GM19351 (cell line): ENCODE measurements at regions not wholly inside any gene's neighbourhood (a gene's known extent, or its start where the extent isn't known, plus 50 kb on each side); places are given as distances from the start of the nearest gene placed in this dataset.
A peak's percentile ranks its signal among the peaks of the same experiment; 100 is the strongest.
"Not testable (repeated sequence)": the region's sequence is repeated elsewhere in the genome, so short reads cannot be mapped to it uniquely, and the experiment has no call there.

ENCODE experiments used
- ATAC-seq: cut with Tn5 transposase; IDR thresholded peaks from one replicate; pipeline ENCODE4 v1.9.1; 2021; ENCODE audit warnings: mild to moderate bottlenecking, moderate library complexity; ENCODE audit not compliant: unreplicated experiment

DNA sequence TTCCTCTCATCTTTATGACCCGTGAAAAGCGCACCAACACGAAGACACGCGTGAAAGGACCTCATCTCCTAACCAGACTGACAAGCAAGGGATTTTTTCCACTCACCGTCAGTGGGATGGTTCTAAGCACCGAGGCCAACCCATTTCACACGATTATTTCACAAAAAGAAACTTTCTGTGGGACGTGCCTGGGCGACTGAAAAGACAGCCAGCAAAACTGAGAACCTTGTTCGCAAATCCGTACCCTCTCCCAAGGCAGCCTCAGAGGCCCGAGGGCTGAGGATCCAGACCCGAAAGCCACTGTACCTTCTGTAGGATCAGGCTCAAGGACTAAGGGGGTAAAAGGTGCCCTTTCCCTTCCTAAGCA lies 84.9 kb upstream of the METTL9 start:
- not testable (repeated sequence) for ATAC-seq

DNA sequence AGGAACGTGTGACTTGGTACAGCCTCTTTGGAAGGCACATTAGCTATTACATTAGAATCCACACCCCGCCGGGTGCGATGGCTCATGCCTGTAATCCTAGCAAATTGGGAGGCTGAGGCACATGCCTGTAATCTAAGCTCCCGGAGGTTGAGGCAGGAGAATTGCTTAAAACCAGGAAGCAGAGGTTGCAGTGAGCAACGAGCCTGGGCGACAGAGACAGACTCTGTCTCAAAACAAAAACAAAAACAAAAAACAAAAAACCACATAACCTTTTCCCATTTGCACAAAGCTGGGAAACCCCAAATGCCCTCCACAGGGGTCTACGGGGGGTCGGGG lies 82.7 kb upstream of the METTL9 start:
- ATAC-seq = not testable (repeated sequence)

DNA sequence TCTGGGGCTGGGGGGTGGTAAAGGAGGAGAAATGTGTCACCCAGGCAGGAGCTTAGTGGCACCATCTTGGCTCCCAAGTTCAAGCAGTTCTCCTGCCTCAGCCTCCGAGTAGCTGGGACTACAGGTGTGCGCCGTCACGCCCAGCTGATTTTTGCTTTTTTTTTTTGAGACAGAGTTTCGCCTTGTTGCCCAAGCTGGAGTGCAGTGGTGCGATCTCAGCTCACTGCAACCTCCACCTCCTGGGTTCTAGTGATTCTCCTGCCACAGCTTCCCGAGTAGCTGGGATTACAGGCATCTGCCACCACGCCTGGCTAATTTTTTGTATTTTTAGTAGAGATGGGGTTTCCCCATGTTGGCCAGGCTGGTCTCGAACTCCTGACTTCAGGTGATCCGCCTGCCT lies 82.1 kb upstream of the METTL9 start:
- ATAC-seq = not testable (repeated sequence)

DNA sequence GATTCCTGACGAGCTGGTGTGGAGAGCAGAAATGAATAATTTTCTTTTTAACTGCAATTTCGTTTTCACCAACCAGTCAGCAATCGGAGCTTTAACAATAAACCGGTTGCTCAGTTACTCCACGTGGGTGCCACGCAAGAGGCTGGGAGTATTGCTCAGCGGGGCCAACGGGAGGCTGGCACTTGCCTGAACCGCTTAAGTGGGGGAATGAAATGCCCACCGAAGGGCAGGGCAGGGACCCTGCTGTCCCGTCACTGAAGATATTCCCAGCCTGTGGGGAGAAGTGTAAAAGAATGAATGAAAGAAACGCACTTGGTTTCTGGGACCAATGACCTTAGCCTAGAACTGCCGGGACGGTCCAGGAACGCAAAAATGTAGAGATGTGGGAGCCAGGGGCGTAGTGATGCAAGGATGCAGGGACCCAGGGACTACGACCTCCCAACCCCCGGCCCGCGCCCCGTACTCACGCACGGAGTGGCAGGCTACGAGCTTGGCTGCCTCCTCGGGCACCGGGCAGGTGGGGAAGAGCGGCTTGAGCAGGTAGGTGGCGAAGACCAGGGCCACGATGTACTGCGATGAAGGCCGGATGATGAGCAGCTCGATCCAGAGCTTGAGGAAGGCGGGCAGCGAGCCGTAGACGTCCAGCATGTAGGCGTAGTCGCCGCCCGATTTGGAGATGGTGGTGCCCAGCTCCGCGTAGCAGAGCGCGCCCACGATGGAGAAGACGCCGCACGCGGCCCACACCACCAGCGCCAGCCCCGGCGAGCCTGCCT lies 79.8 kb upstream of the METTL9 start:
- peak; percentile 17 for ATAC-seq

- ATAC-seq = peak; percentile 64
These were observed 79.0 kb upstream of the METTL9 start for GRCh38 chr16:21520134-21521047.

DNA sequence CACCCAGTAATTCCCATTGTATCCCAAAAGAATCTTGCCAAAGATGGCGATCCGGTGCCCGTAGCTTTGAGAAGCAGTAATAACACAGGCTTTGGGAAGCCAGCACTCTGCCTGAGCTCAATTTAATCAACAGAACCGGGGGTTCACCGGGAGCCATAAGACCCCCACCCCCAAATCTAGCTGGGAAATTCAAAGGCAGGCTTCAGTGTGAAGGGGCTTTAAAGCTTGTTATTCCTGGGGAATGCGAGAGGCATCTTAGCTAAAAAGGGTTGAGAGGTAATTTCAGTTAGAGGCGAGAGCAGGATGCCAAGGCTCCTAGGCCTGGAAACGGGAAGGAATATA lies 78.4 kb upstream of the METTL9 start:
- ATAC-seq = not testable (repeated sequence)

DNA sequence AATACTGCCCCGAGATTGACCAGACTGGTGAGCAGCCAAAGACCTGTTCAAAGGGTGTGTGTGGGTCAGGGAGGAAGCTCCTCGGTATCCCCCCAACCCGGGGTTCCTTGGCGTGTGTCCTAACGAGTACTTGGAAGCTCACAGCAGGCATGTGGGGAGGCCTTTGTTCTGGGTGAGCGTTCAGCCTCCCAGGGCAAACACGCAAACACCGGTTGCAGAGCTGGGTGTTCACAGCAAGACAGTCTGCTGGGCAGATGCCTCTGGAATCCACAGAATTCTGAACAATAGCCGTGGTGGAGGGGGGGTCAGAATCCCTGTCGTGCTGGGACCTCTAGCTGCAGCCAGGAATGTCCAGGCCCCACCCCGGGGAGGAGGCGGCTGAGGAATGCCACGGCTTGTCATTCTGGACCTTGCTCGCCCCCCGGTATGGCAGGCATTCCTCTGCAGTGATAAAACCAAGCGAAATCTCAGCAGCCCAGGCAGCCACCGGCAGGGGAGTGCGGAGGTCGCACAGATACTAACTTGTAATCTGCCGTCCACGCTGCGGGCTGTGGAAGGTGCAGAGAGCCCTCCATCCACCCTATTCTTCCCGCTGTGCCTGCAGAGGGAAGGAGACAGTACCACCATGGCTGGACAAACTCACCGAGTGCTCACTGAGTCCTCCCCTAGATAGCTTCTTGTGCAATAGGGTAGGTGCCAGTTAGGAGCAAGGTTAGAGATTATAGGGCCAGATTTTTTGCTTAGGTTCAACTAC lies 77.8 kb upstream of the METTL9 start:
- ATAC-seq = not testable (repeated sequence)

GRCh38 chr16:21522846-21523245 lies 76.5 kb upstream of the METTL9 start:
- ATAC-seq = not testable (repeated sequence)

DNA sequence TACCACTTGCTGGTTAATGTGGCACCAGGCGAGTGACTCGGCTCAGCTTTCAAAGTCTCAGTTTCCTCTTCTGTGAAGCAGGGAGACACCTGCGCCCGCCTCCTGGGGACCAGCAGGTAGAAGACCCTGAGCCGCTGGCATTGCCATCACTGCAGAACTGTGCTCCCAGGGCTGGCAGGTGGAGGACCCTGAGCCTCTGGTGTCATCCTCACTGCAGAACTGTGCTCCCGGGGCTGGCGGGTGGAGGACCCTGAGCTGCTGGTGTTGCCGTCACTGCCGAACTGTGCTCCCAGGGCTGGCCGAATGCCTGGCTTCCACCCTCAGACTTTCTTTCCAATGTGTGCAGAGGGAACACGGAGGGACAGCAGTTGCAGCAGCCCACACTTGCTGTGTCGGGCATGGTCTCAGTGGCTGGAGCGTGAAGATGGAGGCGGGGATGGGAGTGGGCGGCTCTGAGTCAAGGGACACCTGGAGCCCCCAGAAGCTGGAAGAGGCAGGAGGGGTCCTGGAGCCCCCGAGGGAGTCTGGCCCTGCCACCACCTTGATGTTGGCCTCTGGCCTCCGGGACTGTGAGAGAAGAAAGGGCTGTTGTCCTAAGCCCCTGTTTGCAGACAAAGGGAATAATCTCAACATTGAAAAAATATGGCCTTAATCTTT lies 75.8 kb upstream of the METTL9 start:
- ATAC-seq = no peak

DNA sequence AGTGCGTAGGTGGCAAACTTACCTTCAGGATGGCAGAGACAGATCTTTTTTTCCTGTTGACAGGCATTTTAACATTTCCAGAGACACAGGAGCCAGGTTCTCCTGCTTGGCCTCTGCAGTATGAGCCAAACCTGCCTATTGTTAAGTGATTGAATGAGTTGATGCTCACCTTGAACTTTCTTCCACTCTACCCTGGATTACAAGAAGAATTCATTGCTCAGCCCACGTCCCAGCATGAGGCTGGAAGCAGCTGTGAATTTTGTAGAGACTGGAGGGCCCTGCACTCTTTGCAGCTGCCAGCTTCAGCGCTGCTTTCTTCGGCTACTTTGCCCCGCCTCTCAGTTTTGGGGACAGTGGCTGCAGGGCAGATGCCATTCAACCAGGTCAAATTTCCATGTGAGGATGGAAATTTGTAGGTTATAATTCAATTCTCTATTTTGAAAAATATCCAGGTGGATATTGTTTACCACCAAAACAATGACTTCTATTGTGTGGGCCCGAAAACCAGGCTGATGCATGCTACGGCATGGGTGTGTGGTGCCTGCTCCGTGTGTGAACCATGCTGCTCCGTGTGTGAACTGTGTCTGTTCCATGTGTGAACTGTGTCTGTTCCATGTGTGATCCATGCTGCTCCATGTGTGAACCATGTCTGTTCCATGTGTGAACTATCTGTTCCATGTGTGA lies 75.2 kb upstream of the METTL9 start:
- ATAC-seq = no peak

DNA sequence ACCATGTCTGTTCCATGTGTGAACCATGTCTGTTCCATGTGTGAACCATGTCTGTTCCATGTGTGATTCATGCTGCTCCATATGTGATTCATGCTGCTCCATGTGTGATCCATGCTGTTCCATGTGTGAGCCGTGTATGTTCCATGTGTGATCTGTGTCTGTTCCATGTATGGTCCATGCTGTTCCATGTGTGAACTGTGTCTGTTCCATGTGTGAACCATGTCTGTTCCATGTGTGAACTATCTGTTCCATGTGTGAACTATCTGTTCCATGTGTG lies 74.7 kb upstream of the METTL9 start:
- ATAC-seq = not testable (repeated sequence)

- not testable (repeated sequence) for ATAC-seq
These were observed 74.1 kb upstream of the METTL9 start for GRCh38 chr16:21525029-21525895.

GRCh38 chr16:21525956-21526922 lies 73.1 kb upstream of the METTL9 start:
- not testable (repeated sequence) for ATAC-seq

GRCh38 chr16:21526923-21527807 lies 72.2 kb upstream of the METTL9 start:
- ATAC-seq = no peak

DNA sequence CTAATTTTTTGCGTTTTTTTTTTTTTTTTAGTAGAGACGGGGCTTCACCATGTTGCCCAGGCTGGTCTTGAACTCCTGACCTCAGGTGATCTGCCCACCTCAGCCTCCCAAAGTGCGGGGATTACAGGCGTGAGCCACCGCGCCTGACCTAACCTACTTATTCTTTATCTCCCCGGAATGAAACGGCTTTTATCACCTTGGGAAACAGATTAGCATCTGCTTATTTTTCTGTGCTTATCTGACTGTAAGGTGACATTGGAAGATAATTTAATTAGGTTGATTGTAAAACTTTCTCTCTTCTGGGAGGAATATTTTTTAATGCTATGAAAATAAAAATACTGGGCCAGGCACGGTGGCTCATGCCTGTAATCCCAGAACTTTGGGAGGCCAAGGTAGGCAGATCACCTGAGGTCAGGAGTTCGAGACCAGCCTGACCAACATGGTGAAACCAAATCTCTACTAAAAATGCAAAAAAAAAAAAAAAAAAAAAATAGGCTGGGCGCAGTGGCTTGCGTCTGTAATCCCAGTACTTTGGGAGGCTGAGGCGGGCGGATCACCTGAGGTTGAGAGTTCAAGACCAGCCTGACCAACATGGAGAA lies 70.2 kb upstream of the METTL9 start:
- ATAC-seq = not testable (repeated sequence)

DNA sequence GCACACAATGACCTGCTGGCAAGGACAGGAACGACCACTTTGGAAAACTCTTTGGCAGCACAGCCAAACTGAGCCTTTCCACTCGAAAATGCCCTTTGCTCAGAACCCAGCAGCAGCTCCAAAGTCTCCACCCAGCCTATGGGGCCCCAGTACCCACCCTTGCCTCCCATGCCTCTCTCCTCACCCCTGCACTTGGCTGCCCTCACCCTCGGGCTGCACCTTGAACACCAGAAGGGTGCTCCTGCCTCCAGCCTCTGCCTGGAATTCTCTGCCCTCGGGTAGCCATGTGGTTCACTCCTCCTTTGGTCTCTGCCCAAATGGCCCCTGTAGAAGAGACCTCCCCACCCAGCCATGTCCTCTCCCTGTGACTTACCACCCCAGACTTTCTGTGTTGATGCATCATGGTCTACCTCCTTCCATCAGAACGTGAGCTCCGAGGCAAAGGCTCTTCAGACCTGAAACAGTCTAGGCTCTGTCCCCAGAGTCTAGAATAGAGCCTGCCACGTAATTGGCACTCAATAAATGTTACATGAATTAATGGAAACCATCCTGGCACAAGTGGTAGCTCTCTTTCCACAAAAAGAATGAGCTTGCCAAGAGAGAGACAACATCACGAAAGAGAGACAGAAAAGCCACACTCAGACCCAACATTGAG lies 68.5 kb upstream of the METTL9 start:
- ATAC-seq = not testable (repeated sequence)

- not testable (repeated sequence) for ATAC-seq
These were observed 66.4 kb upstream of the METTL9 start for GRCh38 chr16:21532996-21533395.
